Smooth muscle cell (in vitro differentiated cells): ENCODE measurements at regions not wholly inside any gene's neighbourhood (a gene's known extent, or its start where the extent isn't known, plus 50 kb on each side); places are given as distances from the start of the nearest gene placed in this dataset.

ENCODE experiments used
- DNase-seq: peaks from one replicate; lab custom pipeline; 2025; ENCODE audit not compliant: unreplicated experiment; lab: John Stamatoyannopoulos, UW
- H2AFZ ChIP-seq: fragments of 200-600 bp; sonication (generic); 2 replicates; pipeline ENCODE4 v1.6.0; 2016; ENCODE audit warnings: antibody characterized with exemption, low read depth, mild to moderate bottlenecking
- H3F3A ChIP-seq: fragments of 200-600 bp; sonication (generic); 2 replicates; pipeline ENCODE4 v1.6.0; 2017; ENCODE audit warnings: antibody characterized with exemption, low read depth
- H3K27ac ChIP-seq: fragments of 200-600 bp; sonication (generic); 2 replicates; pipeline ENCODE4 v1.5.1; 2016; ENCODE audit warnings: low read depth, mild to moderate bottlenecking
- H3K27me3 ChIP-seq: fragments of 200-600 bp; sonication (generic); 2 replicates; pipeline ENCODE4 v1.6.1; 2016; ENCODE audit warnings: low read depth, mild to moderate bottlenecking
- H3K36me3 ChIP-seq: fragments of 200-600 bp; sonication (generic); 2 replicates; pipeline ENCODE4 v1.5.1; 2016; ENCODE audit warnings: low read depth
- H3K4me1 ChIP-seq: fragments of 200-600 bp; sonication (generic); 2 replicates; pipeline ENCODE4 v1.5.1; 2016; ENCODE audit warnings: low read depth
- H3K4me2 ChIP-seq: fragments of 200-600 bp; sonication (generic); 2 replicates; pipeline ENCODE4 v1.6.0; 2016; ENCODE audit warnings: mild to moderate bottlenecking
- H3K4me3 ChIP-seq: fragments of 200-600 bp; sonication (generic); 2 replicates; pipeline ENCODE4 v1.5.1; 2016; ENCODE audit warnings: mild to moderate bottlenecking
- H3K79me2 ChIP-seq: fragments of 200-600 bp; sonication (generic); 2 replicates; pipeline ENCODE4 v1.6.0; 2016; ENCODE audit warnings: low read depth, mild to moderate bottlenecking
- H3K9ac ChIP-seq: fragments of 200-600 bp; sonication (generic); 2 replicates; pipeline ENCODE4 v1.6.0; 2016; ENCODE audit warnings: low read depth
- H3K9me3 ChIP-seq: fragments of 200-600 bp; sonication (generic); replicated peaks from 2 replicates; pipeline ENCODE4 v1.5.1; 2016; ENCODE audit warnings: low read depth
- H4K20me1 ChIP-seq: fragments of 200-600 bp; sonication (generic); 2 replicates; pipeline ENCODE4 v1.6.0; 2016; ENCODE audit warnings: low read depth
- CTCF ChIP-seq: fragments of 200-600 bp; sonication (generic); IDR thresholded peaks from 2 replicates; pipeline ENCODE4 v1.5.1; 2017; ENCODE audit warnings: borderline replicate concordance, mild to moderate bottlenecking, antibody characterized with exemption; ENCODE audit not compliant: insufficient read depth, poor library complexity, severe bottlenecking
- WGBS: methylation state at CpG from one replicate; pipeline ENCODE4 v1.1.7; 2016; ENCODE audit warnings: low lambda C conversion rate; 5-methylcytosine and 5-hydroxymethylcytosine counted together

GRCh38 chr17:63113167-63113566 is 147.1 kb downstream of the TANC2 start:
- H4K20me1 ChIP-seq = peaks cover 56% of the 10 kb centered on the region
- no peak for TF ChIP-seq CTCF
- WGBS = 88% methylated on average over 4 of the region's 4 CpGs
- no peak for DNase-seq
- peaks cover 12% of the 10 kb centered on the region for H3K79me2 ChIP-seq
- H3K27ac ChIP-seq = no peak overlapping the region
- no peak overlapping the region for H3K4me2 ChIP-seq
- no peaks in the 10 kb centered on the region for H3K9me3 ChIP-seq
- no peaks in the 10 kb centered on the region for H3K36me3 ChIP-seq
- no peaks in the 10 kb centered on the region for H3F3A ChIP-seq
- H2AFZ ChIP-seq = no peak overlapping the region
- peaks cover 5% of the 10 kb centered on the region for H3K4me1 ChIP-seq
- no peak overlapping the region for H3K4me3 ChIP-seq
- no peak overlapping the region for H3K9ac ChIP-seq
- H3K27me3 ChIP-seq = no peaks in the 10 kb centered on the region

GRCh38 chr17:63116228-63116627 is 150.2 kb downstream of the TANC2 start:
- Histone ChIP-seq H3K9me3 (no peaks in the 10 kb centered on the region), H3K4me3 (no peak overlapping the region), H3K9ac (no peak overlapping the region), H3K4me1 (peaks cover 5% of the 10 kb centered on the region), H3K4me2 (no peak overlapping the region), H3F3A (no peaks in the 10 kb centered on the region), H3K27ac (no peak overlapping the region), H3K36me3 (no peaks in the 10 kb centered on the region), H2AFZ (no peak overlapping the region), H4K20me1 (peaks cover 36% of the 10 kb centered on the region), H3K79me2 (peaks cover 9% of the 10 kb centered on the region), H3K27me3 (no peaks in the 10 kb centered on the region)
- TF ChIP-seq CTCF = no peak
- no peak for DNase-seq
- WGBS = 68% methylated on average over 4 of the region's 4 CpGs

GRCh38 chr17:63116967-63117830 is 151.2 kb downstream of the TANC2 start:
- Histone ChIP-seq H3K4me2 (no peak overlapping the region), H3K4me3 (no peak overlapping the region), H3K4me1 (peaks cover 5% of the 10 kb centered on the region), H3K79me2 (peaks cover 9% of the 10 kb centered on the region), H4K20me1 (peaks cover 39% of the 10 kb centered on the region), H3K27ac (peak overlapping the region; percentile 64), H2AFZ (no peak overlapping the region), H3K36me3 (no peaks in the 10 kb centered on the region), H3K9me3 (no peaks in the 10 kb centered on the region), H3K9ac (no peak overlapping the region), H3F3A (no peaks in the 10 kb centered on the region), H3K27me3 (no peaks in the 10 kb centered on the region)
- 80% methylated on average over 8 of the region's 8 CpGs for whole genome bisulfite sequencing
- TF ChIP-seq CTCF = no peak
- DNase-seq = no peak

- H3K79me2 ChIP-seq = peaks cover 5% of the 10 kb centered on the region
- no peaks in the 10 kb centered on the region for H3F3A ChIP-seq
- no peak overlapping the region for H3K4me2 ChIP-seq
- no peak overlapping the region for H3K9ac ChIP-seq
- H2AFZ ChIP-seq = no peak overlapping the region
- peak overlapping the region; percentile 17 for H3K27ac ChIP-seq
- DNase-seq = no peak
- H3K27me3 ChIP-seq = no peaks in the 10 kb centered on the region
- no peaks in the 10 kb centered on the region for H3K36me3 ChIP-seq
- H3K4me1 ChIP-seq = peaks cover 5% of the 10 kb centered on the region
- TF ChIP-seq CTCF = no peak
- no peak overlapping the region for H3K4me3 ChIP-seq
- H4K20me1 ChIP-seq = peaks cover 34% of the 10 kb centered on the region
- H3K9me3 ChIP-seq = no peaks in the 10 kb centered on the region
- WGBS = 95% methylated on average over 2 of the region's 2 CpGs
Measured at GRCh38 chr17:63120406-63120805, 154.4 kb downstream of the TANC2 start.
